Tibial nerve (tissue), 4 donors: ENCODE measurements at regions not wholly inside any gene's neighbourhood (a gene's known extent, or its start where the extent isn't known, plus 50 kb on each side); places are given as distances from the start of the nearest gene placed in this dataset.

Experiments
- EP300 ChIP-seq, 2 donors: sonication (generic); formaldehyde crosslinking; IDR thresholded peaks; one replicate each; pipeline ENCODE4 v1.6.1; 2017; ENCODE audit warnings: antibody characterized with exemption in 2 of 2, mild to moderate bottlenecking in 1 of 2
- POLR2A ChIP-seq, 2 donors: fragments of 450-650 bp; IDR thresholded peaks; one replicate each; pipeline ENCODE4 v1.6.1; 2017; ENCODE audit warnings: antibody characterized with exemption in 2 of 2, mild to moderate bottlenecking in 2 of 2, moderate library complexity in 2 of 2
- TF ChIP-seq, protein P1 (sequence below), 5 experiments: fragments of 200-600 bp in 3 of 5; fragments of 450-650 bp in 2 of 5; sonication (generic) in 3 of 5; IDR thresholded peaks; one replicate each; pipeline ENCODE4 v1.5.1; 2016 to 2019; ENCODE audit warnings: antibody characterized with exemption in 5 of 5, mild to moderate bottlenecking in 3 of 5, moderate library complexity in 2 of 5

GRCh38 chr4:126779436-126780166 lies 853.2 kb upstream of the INTU start:
- TF ChIP-seq, protein P1, sequence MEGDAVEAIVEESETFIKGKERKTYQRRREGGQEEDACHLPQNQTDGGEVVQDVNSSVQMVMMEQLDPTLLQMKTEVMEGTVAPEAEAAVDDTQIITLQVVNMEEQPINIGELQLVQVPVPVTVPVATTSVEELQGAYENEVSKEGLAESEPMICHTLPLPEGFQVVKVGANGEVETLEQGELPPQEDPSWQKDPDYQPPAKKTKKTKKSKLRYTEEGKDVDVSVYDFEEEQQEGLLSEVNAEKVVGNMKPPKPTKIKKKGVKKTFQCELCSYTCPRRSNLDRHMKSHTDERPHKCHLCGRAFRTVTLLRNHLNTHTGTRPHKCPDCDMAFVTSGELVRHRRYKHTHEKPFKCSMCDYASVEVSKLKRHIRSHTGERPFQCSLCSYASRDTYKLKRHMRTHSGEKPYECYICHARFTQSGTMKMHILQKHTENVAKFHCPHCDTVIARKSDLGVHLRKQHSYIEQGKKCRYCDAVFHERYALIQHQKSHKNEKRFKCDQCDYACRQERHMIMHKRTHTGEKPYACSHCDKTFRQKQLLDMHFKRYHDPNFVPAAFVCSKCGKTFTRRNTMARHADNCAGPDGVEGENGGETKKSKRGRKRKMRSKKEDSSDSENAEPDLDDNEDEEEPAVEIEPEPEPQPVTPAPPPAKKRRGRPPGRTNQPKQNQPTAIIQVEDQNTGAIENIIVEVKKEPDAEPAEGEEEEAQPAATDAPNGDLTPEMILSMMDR (IDR thresholded peaks at IDR 0.05), result no peak
- no peak for TF ChIP-seq POLR2A (IDR thresholded peaks at IDR 0.05)
- TF ChIP-seq EP300 (IDR thresholded peaks at IDR 0.05), result no peak
